ENCODE measurements at regions not wholly inside any gene's neighbourhood (a gene's known extent, or its start where the extent isn't known, plus 50 kb on each side); places are given as distances from the start of the nearest gene placed in this dataset.

DNA sequence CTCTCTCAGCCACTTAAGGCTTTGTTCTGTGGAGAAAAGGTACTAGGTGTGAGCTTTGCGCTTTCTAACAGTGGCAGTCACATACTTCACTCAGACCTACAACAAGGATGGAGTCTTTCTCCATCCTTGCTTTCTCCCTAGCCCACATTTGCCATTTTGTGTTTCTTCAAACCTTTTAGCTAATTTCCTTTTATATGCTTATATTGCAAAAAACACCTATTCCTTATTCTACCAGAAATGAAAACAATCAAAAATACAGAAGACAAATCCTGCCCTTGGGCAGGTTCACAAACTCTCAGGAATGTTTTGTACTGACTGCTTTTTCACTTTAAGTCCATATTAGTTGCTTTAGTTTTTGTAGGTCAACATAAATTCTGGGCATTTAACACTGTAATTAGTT, 914.2 kb downstream of the SQOR start:
- no peak for DNase-seq (ENCODE audit: low read depth)

DNA sequence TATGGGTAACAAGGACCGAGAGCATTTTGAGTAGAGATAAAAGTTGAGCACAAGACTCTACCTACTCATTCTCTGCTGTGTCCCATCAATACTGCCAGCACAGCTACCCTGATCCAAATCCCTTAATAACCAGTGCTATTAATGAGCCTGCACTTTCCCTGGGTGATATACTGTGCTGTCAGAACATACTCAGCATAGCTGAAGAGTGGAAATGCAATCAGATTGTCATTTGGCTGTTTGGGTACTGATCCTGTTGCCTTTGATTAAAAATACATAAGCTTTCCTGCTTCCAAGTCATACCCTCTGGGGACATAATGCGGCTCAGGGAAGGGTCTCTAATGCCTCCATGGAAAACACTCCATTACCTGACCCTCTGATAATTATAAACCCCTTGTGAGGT, 917.5 kb downstream of the SQOR start:
- no peak for DNase-seq (ENCODE audit: low read depth)

DNA sequence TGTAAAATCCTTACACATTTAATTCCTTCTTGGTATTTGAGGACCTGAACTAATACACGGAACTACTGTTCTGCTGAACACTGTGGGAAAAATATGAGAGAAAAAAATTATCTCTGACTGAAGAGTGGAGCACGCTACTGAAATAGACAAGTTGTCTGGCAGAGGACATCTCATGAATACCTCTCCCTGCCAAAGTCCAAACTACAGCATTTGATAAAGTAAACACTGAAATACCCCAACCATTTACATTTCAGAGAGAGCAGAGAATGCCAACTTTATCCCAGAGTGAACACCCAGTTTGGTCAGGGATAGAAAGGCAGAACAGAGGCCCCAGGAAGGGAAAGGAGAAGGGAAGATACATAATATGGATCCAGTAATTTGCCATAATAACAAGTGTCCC, 920.7 kb downstream of the SQOR start:
- no peak for DNase-seq (ENCODE audit: low read depth)

- no peak for DNase-seq (ENCODE audit: low read depth)
These were observed 921.2 kb downstream of the SQOR start for GRCh38 chr15:46556010-46556409.

- DNase-seq (ENCODE audit: low read depth), result no peak
These were observed 921.9 kb downstream of the SQOR start for GRCh38 chr15:46556559-46557379.

- no peak for DNase-seq (ENCODE audit: low read depth)
These were observed 933.1 kb downstream of the SQOR start for GRCh38 chr15:46567968-46568367.

DNA sequence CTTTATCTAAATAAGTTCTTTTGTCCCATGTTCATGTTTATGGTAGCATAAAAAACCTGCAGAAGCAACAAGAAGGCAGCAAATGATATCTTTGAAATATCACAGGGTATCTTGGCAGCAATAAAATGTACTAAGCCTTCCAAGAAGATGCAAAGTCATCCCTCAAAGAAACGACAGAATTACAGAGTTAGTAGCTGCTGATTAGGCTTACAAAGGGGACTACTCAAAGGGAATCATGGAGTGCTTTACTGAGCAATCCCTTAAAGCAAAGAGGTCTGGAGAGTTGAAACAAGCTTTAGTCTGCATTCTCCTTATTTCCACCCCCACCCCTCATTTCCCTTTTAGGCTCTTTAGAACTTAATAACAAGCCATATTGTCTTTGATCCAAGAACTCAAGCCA, 935.0 kb downstream of the SQOR start:
- DNase-seq (ENCODE audit: low read depth), result no peak

GRCh38 chr15:46576646-46577395, 942.0 kb downstream of the SQOR start:
- no peak for DNase-seq (ENCODE audit: low read depth)

DNA sequence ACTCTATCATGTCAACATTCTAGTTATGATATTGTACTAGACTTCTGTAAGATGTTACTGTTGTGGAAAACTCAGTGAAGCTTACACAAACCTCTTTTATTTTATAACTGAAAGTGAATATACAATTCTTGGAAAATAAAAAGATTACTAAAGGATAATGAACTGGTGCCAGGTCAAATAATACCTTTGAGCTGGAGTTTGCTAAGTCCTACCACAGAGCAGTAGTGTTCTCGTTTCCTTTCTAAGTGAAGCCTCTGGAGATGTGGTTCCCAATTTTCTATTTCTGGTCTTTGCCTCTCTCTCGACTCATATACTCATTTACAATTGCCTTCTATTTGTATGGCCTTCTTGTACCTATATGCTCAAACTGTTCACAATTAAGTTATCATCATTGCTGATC, 942.9 kb downstream of the SQOR start:
- DNase-seq (ENCODE audit: low read depth), result no peak

- DNase-seq (ENCODE audit: low read depth), result no peak
These were observed 945.7 kb downstream of the SQOR start for GRCh38 chr15:46580487-46580886.

GRCh38 chr15:46580924-46581323, 946.1 kb downstream of the SQOR start:
- DNase-seq (ENCODE audit: low read depth), result no peak

- DNase-seq (ENCODE audit: low read depth), result no peak
These were observed 954.3 kb downstream of the SQOR start for GRCh38 chr15:46589088-46589487.

DNA sequence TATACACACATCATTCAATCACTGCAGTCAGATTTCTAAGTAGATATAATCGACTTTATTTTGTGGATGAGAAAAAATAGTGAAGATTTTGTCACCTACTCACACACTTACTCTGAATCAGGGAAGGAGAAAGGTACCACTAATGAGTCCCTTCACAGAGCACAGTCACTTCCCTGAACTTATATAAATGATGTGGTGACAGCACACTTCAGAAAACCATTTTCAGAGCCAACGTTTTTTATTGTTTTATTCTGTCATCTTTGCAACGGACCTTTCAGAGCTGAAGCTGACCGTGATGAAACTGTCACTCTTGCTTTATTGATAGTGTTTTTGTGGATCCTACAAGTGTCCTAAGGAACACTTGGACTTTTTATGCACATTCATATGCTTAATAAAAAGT, 956.6 kb downstream of the SQOR start:
- DNase-seq (ENCODE audit: low read depth), result no peak

DNA sequence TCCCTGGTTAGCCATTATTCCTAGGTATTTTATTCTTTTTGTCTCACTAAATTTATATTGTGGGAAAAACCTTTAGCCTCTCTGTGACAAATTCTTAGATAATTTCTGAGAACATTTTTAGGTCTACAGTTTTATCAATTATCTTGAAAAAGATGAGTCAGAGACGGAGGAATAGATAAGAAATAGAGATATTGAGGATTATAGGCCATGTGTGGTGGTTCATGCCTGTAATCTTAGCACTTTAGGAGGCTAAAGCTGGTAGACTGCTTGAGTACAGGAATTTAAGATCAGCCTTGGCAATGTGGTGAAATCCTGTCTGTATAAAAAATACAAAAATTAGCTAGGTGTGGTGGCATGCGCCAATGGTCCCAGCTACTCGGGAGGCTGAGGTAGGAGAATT, 960.2 kb downstream of the SQOR start:
- no peak for DNase-seq (ENCODE audit: low read depth)

- no peak for DNase-seq (ENCODE audit: low read depth)
These were observed 972.2 kb downstream of the SQOR start for GRCh38 chr15:46607077-46607476.

GRCh38 chr15:46616033-46616432, 981.2 kb downstream of the SQOR start:
- no peak for DNase-seq (ENCODE audit: low read depth)

GRCh38 chr15:46617507-46617906, 982.7 kb downstream of the SQOR start:
- no peak for DNase-seq (ENCODE audit: low read depth)

- no peak for DNase-seq (ENCODE audit: low read depth)
These were observed 984.2 kb downstream of the SQOR start for GRCh38 chr15:46618984-46619383.

DNA sequence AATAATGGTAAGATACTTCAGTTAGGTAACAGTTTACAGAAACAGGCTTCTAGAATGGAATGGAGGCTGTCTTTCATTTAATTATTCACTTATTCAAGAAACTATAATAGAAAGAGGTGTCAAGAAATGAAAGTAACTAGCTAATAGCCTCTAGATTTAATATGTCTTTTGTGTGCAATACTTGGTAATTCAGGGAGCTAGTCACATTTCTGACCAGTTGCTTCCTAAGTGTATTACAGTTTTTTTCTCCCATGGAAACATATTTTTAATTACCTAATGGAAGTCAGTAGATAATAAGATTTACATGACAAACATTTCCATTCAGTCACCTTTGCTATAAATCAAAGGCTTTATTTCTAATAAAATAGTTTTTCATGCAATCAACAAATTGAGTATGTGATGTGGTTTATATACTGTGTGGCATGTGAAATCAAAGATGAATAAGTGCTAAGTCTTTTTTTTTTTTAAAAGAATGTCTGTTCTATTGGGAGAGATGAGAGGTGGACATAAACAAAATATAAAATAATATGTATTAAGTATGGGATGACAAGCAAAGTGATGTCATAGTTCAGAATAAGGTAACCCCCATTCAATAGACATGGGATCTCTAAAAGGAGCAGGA, 985.7 kb downstream of the SQOR start:
- DNase-seq (ENCODE audit: low read depth), result no peak

- no peak for DNase-seq (ENCODE audit: low read depth)
These were observed 988.0 kb downstream of the SQOR start for GRCh38 chr15:46622851-46623250.

GRCh38 chr15:46636206-46636605, 1001.4 kb downstream of the SQOR start:
- no peak for DNase-seq (ENCODE audit: low read depth)

- DNase-seq (ENCODE audit: low read depth), result no peak
These were observed 1010.0 kb downstream of the SQOR start for GRCh38 chr15:46644501-46645481.

Data from amniotic epithelial cell (primary cell).